IMR-90 (cell line): ENCODE measurements at regions not wholly inside any gene's neighbourhood (a gene's known extent, or its start where the extent isn't known, plus 50 kb on each side); places are given as distances from the start of the nearest gene placed in this dataset.

Experiments used
- ATAC-seq: fragments of 200-7000 bp; cut with Tn5 transposase; 2 replicates; pipeline ENCODE4 v1.9.1; 2020; ENCODE audit warnings: low read depth, mild to moderate bottlenecking, moderate library complexity
- BruUV-seq: library from RNA; stranded (reverse); fragments of 400-500 nt; replicated peaks from 2 replicates; lab custom pipeline; 2021; lab: Mats Ljungman, UMichigan
- CTCF ChIA-PET: fragments of 300-600 bp; formaldehyde crosslinking; extraction: SDS; loops from one replicate; lab custom pipeline; 2021; ENCODE audit warnings: antibody characterized with exemption; lab: Yijun Ruan, JAX
- POLR2A ChIA-PET: fragments of 300-600 bp; sonication (Branson Sonifier 250); formaldehyde crosslinking; loops from one replicate; lab custom pipeline; 2022; ENCODE audit warnings: antibody characterized with exemption; ENCODE audit not compliant: unreplicated experiment; lab: Charles Lee
- DNase-seq: peaks from one replicate; pipeline ENCODE4 v3.0.0; 2013
- H2AFZ ChIP-seq: replicated peaks from 2 replicates; pipeline ENCODE3; 2013; ENCODE audit warnings: low read length, mild to moderate bottlenecking; ENCODE audit not compliant: poor library complexity
- H2AK5ac ChIP-seq: 2 replicates; pipeline ENCODE4 v1.6.1; 2013; ENCODE audit warnings: low read depth, low read length, inconsistent platforms
- H2AK9ac ChIP-seq: replicated peaks from 2 replicates; pipeline ENCODE3; 2013; ENCODE audit warnings: mild to moderate bottlenecking, low read depth, low read length, moderate library complexity; ENCODE audit not compliant: poor library complexity
- H2BK120ac ChIP-seq: 2 replicates; pipeline ENCODE4 v1.6.1; 2013; ENCODE audit warnings: low read depth, low read length, inconsistent platforms
- H2BK15ac ChIP-seq: 3 replicates; pipeline ENCODE4 v1.6.1; 2013; ENCODE audit warnings: low read depth, low read length, inconsistent platforms
- H2BK20ac ChIP-seq: 2 replicates; pipeline ENCODE4 v1.6.1; 2013; ENCODE audit warnings: low read depth, mild to moderate bottlenecking, inconsistent platforms, low read length, moderate library complexity
- H2BK5ac ChIP-seq: 2 replicates; pipeline ENCODE4 v1.6.1; 2013; ENCODE audit warnings: mild to moderate bottlenecking, low read depth, low read length, inconsistent platforms; ENCODE audit not compliant: poor library complexity, severe bottlenecking
- H3K14ac ChIP-seq: replicated peaks from 2 replicates; pipeline ENCODE4 v1.6.1; 2013; ENCODE audit warnings: low read depth, low read length, inconsistent platforms
- H3K18ac ChIP-seq: 2 replicates; pipeline ENCODE4 v1.6.1; 2013; ENCODE audit warnings: low read depth, low read length, control low read depth
- H3K23ac ChIP-seq: 2 replicates; pipeline ENCODE4 v1.6.1; 2013; ENCODE audit warnings: low read depth, low read length, inconsistent platforms
- H3K27ac ChIP-seq: 2 replicates; pipeline ENCODE4 v1.5.1; 2013; ENCODE audit warnings: mild to moderate bottlenecking, control low read depth, low read length; ENCODE audit not compliant: insufficient read depth
- H3K27me3 ChIP-seq: 2 replicates; pipeline ENCODE4 v1.6.1; 2013; ENCODE audit warnings: low read length; ENCODE audit not compliant: control insufficient read depth, insufficient read depth
- H3K36me3 ChIP-seq: 2 replicates; pipeline ENCODE4 v1.6.1; 2013; ENCODE audit warnings: low read length, mixed read lengths; ENCODE audit not compliant: control insufficient read depth, insufficient read depth
- H3K4ac ChIP-seq: 2 replicates; pipeline ENCODE4 v1.6.1; 2013; ENCODE audit warnings: low read depth, low read length, inconsistent platforms
- H3K4me1 ChIP-seq: 2 replicates; pipeline ENCODE4 v1.6.1; 2013; ENCODE audit warnings: low read length, mixed read lengths; ENCODE audit not compliant: control insufficient read depth, insufficient read depth
- H3K4me2 ChIP-seq: 2 replicates; pipeline ENCODE4 v1.6.1; 2013; ENCODE audit warnings: low read depth, mild to moderate bottlenecking, control low read depth, low read length, moderate library complexity
- H3K4me3 ChIP-seq: 2 replicates; pipeline ENCODE4 v1.5.1; 2013; ENCODE audit warnings: low read depth, mild to moderate bottlenecking, control low read depth, low read length, moderate library complexity; ENCODE audit not compliant: insufficient read depth
- H3K56ac ChIP-seq: 2 replicates; pipeline ENCODE4 v1.6.1; 2013; ENCODE audit warnings: low read length, inconsistent platforms; ENCODE audit not compliant: insufficient read depth; ENCODE audit errors: extremely low read depth
- H3K79me1 ChIP-seq, 2 experiments: 2 replicates each; pipeline ENCODE4 v1.6.1; 2013; ENCODE audit warnings: low read length in 2 of 2, inconsistent platforms in 1 of 2, low read depth in 1 of 2
- H3K9ac ChIP-seq: 2 replicates; pipeline ENCODE4 v1.6.1; 2013; ENCODE audit warnings: low read depth, low read length, control low read depth
- H3K9me1 ChIP-seq: 2 replicates; pipeline ENCODE4 v1.6.1; 2013; ENCODE audit warnings: low read length, inconsistent platforms; ENCODE audit not compliant: insufficient read depth
- H3K9me3 ChIP-seq: 2 replicates; pipeline ENCODE4 v1.6.1; 2013; ENCODE audit warnings: low read length; ENCODE audit not compliant: control insufficient read depth, insufficient read depth
- H4K20me1 ChIP-seq: 2 replicates; pipeline ENCODE4 v1.6.1; 2013; ENCODE audit warnings: low read length, inconsistent platforms; ENCODE audit not compliant: insufficient read depth
- H4K5ac ChIP-seq: 2 replicates; pipeline ENCODE4 v1.6.1; 2013; ENCODE audit warnings: mild to moderate bottlenecking, low read depth, low read length, control low read depth
- H4K8ac ChIP-seq, 2 experiments: 2 replicates each; pipeline ENCODE4 v1.6.1; 2013; ENCODE audit warnings: low read depth in 2 of 2, low read length in 2 of 2, control low read depth in 1 of 2, inconsistent platforms in 1 of 2
- H4K91ac ChIP-seq: 2 replicates; pipeline ENCODE4 v1.6.1; 2013; ENCODE audit warnings: low read depth, low read length, inconsistent platforms; ENCODE audit not compliant: insufficient read depth
- BHLHE40 ChIP-seq: fragments of 150-350 bp; IDR thresholded peaks from 2 replicates; pipeline ENCODE4 v1.6.1; 2016; ENCODE audit warnings: mild to moderate bottlenecking, low read depth, low read length
- CEBPB ChIP-seq: IDR thresholded peaks from 2 replicates; pipeline ENCODE4 v1.6.1; 2012; ENCODE audit warnings: low read depth, low read length, improper control_type of control experiment
- FOS ChIP-seq: fragments of 150-350 bp; IDR thresholded peaks from 2 replicates; pipeline ENCODE4 v1.6.1; 2016; ENCODE audit warnings: low read depth, low read length
- MAFK ChIP-seq: IDR thresholded peaks from 2 replicates; pipeline ENCODE4 v1.6.1; 2012; ENCODE audit warnings: low read depth, low read length, improper control_type of control experiment
- MAZ ChIP-seq: IDR thresholded peaks from 2 replicates; pipeline ENCODE4 v1.6.1; 2012; ENCODE audit warnings: low read depth, mild to moderate bottlenecking, low read length, improper control_type of control experiment, moderate library complexity, borderline replicate concordance
- MXI1 ChIP-seq: IDR thresholded peaks from 2 replicates; pipeline ENCODE4 v1.6.1; 2012; ENCODE audit warnings: low read depth, mild to moderate bottlenecking, low read length, moderate library complexity, borderline replicate concordance
- POLR2A ChIP-seq: IDR thresholded peaks from 2 replicates; pipeline ENCODE4 v1.6.1; 2012; ENCODE audit warnings: mild to moderate bottlenecking, low read depth, low read length
- RAD21 ChIP-seq: IDR thresholded peaks from 2 replicates; pipeline ENCODE4 v1.6.1; 2012; ENCODE audit warnings: low read length, improper control_type of control experiment
- RCOR1 ChIP-seq: IDR thresholded peaks from 2 replicates; pipeline ENCODE4 v1.6.1; 2012; ENCODE audit warnings: mild to moderate bottlenecking, low read length, improper control_type of control experiment; ENCODE audit not compliant: insufficient replicate concordance
- RFX5 ChIP-seq: IDR thresholded peaks from 2 replicates; pipeline ENCODE4 v1.8.0; 2012; ENCODE audit warnings: low read depth, mild to moderate bottlenecking, low read length, moderate library complexity
- SMC3 ChIP-seq: fragments of 150-350 bp; IDR thresholded peaks from 2 replicates; pipeline ENCODE4 v1.6.1; 2016; ENCODE audit warnings: low read depth, mild to moderate bottlenecking, antibody characterized with exemption, low read length, moderate library complexity
- WGBS, 2 experiments: methylation state at CpG; one replicate each; pipeline versions ENCODE4 v1.1.5 to v1.1.7; 2013; ENCODE audit warnings: missing lambda C conversion rate in 2 of 2; ENCODE audit not compliant: insufficient read length in 1 of 2; ENCODE audit errors: extremely low coverage in 2 of 2; 5-methylcytosine and 5-hydroxymethylcytosine counted together
- dilution Hi-C: fragments of 300-500 bp; cut with HindIII; formaldehyde crosslinking; loops from one replicate; pipeline ENCODE4 v1.14.3; 2018; ENCODE audit warnings: low sequenced_read_pairs; ENCODE audit not compliant: unreplicated experiment
- in situ Hi-C: fragments of 300-500 bp; cut with MboI; formaldehyde crosslinking; loops from 3 replicates; pipeline ENCODE4 v1.14.3; 2019; ENCODE audit warnings: low sequenced_read_pairs, inconsistent platforms, mixed read lengths
- intact Hi-C: fragments of 100-400 bp; cut with micrococcal nuclease; formaldehyde crosslinking; loops from 2 replicates; pipeline ENCODE4 v1.10.0; 2022
- TF ChIP-seq, protein P1 (sequence below): fragments of 150-350 bp; IDR thresholded peaks from 2 replicates; pipeline ENCODE4 v1.6.1; 2017; ENCODE audit warnings: mild to moderate bottlenecking, antibody characterized with exemption, low read length, low read depth
- TF ChIP-seq, protein P2 (sequence below): conservative IDR thresholded peaks from 2 replicates; pipeline ENCODE4 v1.5.1; 2012; ENCODE audit warnings: mild to moderate bottlenecking, low read depth, low read length, improper control_type of control experiment

DNA sequence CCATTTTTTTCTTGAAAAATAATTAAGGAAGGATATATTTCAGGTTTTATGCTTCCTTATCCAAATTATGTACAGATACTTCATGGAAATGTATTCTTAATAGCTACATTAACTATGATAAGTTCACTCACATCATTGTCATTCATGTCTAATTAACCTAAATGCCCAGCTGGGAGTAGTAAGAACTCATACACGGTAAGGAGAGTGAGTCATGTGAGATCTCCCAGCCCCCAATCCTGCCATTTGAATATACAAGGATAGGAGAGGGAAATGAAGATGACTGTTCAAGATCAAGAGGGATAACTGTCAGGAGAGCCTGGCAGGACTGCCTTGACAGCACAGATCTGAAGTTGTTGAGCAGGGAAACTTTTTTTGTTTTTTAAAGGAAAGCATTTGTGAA is 343.4 kb upstream of the USP15 start:
- no peak overlapping the region for H3K4me2 ChIP-seq

More for the DNA sequence above, 343.4 kb upstream of the USP15 start:
- no peaks in the 10 kb centered on the region for H3K79me1 ChIP-seq
- H3K56ac ChIP-seq: no peak overlapping the region
- no TSS peak for BruUV-seq
- no peak overlapping the region for H2BK120ac ChIP-seq
- H3K14ac ChIP-seq: no peak overlapping the region
- H3K9me1 ChIP-seq: no peaks in the 10 kb centered on the region
- no peaks in the 10 kb centered on the region for H3K4me1 ChIP-seq
- no peak overlapping the region for H2AFZ ChIP-seq
- H3K9ac ChIP-seq: no peak overlapping the region
- no peak overlapping the region for H3K4me3 ChIP-seq
- H3K27ac ChIP-seq: no peak overlapping the region
- no peak overlapping the region for H3K18ac ChIP-seq
- ChIA-PET CTCF (no interaction called here), POLR2A (no interaction called here)
- H2AK9ac ChIP-seq: no peak overlapping the region
- in situ Hi-C loops: no loop called here
- no peak for DNase-seq
- ATAC-seq: no peak
- no peak overlapping the region for H2AK5ac ChIP-seq
- H2BK20ac ChIP-seq: no peak overlapping the region
- no peaks in the 10 kb centered on the region for H3K27me3 ChIP-seq
- H2BK5ac ChIP-seq: no peak overlapping the region
- WGBS, 2 experiments: no CpG with 5 or more reads among the region's 1 CpG
- no peak overlapping the region for H4K5ac ChIP-seq
- H4K91ac ChIP-seq: no peak overlapping the region
- H3K23ac ChIP-seq: no peak overlapping the region
- H3K4ac ChIP-seq: no peak overlapping the region
- dilution Hi-C loops: no loop called here
- TF ChIP-seq FOS (no peak), POLR2A (no peak), MXI1 (no peak), RAD21 (no peak), BHLHE40 (no peak), CEBPB (no peak), MAZ (no peak), MAFK (no peak), SMC3 (no peak), RFX5 (no peak), RCOR1 (no peak)
- TF ChIP-seq, protein P1, sequence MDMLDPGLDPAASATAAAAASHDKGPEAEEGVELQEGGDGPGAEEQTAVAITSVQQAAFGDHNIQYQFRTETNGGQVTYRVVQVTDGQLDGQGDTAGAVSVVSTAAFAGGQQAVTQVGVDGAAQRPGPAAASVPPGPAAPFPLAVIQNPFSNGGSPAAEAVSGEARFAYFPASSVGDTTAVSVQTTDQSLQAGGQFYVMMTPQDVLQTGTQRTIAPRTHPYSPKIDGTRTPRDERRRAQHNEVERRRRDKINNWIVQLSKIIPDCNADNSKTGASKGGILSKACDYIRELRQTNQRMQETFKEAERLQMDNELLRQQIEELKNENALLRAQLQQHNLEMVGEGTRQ: no peak
- TF ChIP-seq, protein P2, sequence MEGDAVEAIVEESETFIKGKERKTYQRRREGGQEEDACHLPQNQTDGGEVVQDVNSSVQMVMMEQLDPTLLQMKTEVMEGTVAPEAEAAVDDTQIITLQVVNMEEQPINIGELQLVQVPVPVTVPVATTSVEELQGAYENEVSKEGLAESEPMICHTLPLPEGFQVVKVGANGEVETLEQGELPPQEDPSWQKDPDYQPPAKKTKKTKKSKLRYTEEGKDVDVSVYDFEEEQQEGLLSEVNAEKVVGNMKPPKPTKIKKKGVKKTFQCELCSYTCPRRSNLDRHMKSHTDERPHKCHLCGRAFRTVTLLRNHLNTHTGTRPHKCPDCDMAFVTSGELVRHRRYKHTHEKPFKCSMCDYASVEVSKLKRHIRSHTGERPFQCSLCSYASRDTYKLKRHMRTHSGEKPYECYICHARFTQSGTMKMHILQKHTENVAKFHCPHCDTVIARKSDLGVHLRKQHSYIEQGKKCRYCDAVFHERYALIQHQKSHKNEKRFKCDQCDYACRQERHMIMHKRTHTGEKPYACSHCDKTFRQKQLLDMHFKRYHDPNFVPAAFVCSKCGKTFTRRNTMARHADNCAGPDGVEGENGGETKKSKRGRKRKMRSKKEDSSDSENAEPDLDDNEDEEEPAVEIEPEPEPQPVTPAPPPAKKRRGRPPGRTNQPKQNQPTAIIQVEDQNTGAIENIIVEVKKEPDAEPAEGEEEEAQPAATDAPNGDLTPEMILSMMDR: no peak
- no peaks in the 10 kb centered on the region for H3K36me3 ChIP-seq
- H4K20me1 ChIP-seq: no peaks in the 10 kb centered on the region
- H4K8ac ChIP-seq: no peak overlapping the region
- intact Hi-C loops: no loop called here
- no peak overlapping the region for H2BK15ac ChIP-seq
- H3K9me3 ChIP-seq: peaks cover 4% of the 10 kb centered on the region
